ENCODE measurements at regions not wholly inside any gene's neighbourhood (a gene's known extent, or its start where the extent isn't known, plus 50 kb on each side); places are given as distances from the start of the nearest gene placed in this dataset.

- TF ChIP-seq, protein P1, sequence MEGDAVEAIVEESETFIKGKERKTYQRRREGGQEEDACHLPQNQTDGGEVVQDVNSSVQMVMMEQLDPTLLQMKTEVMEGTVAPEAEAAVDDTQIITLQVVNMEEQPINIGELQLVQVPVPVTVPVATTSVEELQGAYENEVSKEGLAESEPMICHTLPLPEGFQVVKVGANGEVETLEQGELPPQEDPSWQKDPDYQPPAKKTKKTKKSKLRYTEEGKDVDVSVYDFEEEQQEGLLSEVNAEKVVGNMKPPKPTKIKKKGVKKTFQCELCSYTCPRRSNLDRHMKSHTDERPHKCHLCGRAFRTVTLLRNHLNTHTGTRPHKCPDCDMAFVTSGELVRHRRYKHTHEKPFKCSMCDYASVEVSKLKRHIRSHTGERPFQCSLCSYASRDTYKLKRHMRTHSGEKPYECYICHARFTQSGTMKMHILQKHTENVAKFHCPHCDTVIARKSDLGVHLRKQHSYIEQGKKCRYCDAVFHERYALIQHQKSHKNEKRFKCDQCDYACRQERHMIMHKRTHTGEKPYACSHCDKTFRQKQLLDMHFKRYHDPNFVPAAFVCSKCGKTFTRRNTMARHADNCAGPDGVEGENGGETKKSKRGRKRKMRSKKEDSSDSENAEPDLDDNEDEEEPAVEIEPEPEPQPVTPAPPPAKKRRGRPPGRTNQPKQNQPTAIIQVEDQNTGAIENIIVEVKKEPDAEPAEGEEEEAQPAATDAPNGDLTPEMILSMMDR (conservative IDR thresholded peaks at IDR 0.05 in 1 of 2, IDR thresholded peaks at IDR 0.05 in 1 of 2; ENCODE audit: extremely low read depth in 1 of 2, insufficient read depth in 1 of 2, low read depth in 1 of 2, low read length in 2 of 2) = no peak
- TF ChIP-seq EZH2 (IDR thresholded peaks at IDR 0.05; ENCODE audit: borderline replicate concordance, low read length) = no peak
These were observed 287.2 kb upstream of the HS3ST1 start for GRCh38 chr4:11715753-11716521.
